K562 (cell line): ENCODE measurements at regions not wholly inside any gene's neighbourhood (a gene's known extent, or its start where the extent isn't known, plus 50 kb on each side); places are given as distances from the start of the nearest gene placed in this dataset.

Experiments used
- ATAC-seq: fragments of 200-7000 bp; cut with Tn5 transposase; 3 replicates; pipeline ENCODE4 v1.9.1; 2020; ENCODE audit warnings: moderate library complexity
- BruUV-seq: library from RNA; stranded (reverse); fragments of 400-500 nt; replicated peaks from 2 replicates; lab custom pipeline; 2021; lab: Mats Ljungman, UMichigan
- CTCF ChIA-PET: fragments of 300-600 bp; formaldehyde crosslinking; extraction: SDS; loops from one replicate; lab custom pipeline; 2021; ENCODE audit warnings: low intra/inter-chr PET ratio; lab: Yijun Ruan, JAX
- POLR2A ChIA-PET: fragments of 300-600, 350-650 bp; sonication (Branson Sonifier 250); formaldehyde crosslinking; extraction: SDS; loops from one replicate; lab custom pipeline; 2021; ENCODE audit warnings: antibody characterized with exemption, inconsistent platforms; lab: Yijun Ruan, JAX
- DNase-seq, 4 experiments: peaks; one replicate each; pipeline versions ENCODE4 v3.0.0 to v3.0.0-alpha.2; 2011 to 2018; ENCODE audit warnings: low spot score in 3 of 4, mixed read lengths in 3 of 4; ENCODE audit errors: extremely low read depth in 1 of 4
- FAIRE-seq: peaks from 2 replicates; lab custom pipeline; 2011; peaks lifted over from hg19 to GRCh38; lab: Jason Lieb, UNC
- H2AFZ ChIP-seq: 2 replicates; pipeline ENCODE4 v1.6.0; 2011; ENCODE audit warnings: low read depth, low read length, control low read depth, inconsistent platforms
- H3K27ac ChIP-seq: fragments of 200-600 bp; 3 replicates; pipeline ENCODE4 v1.8.0; 2011; ENCODE audit warnings: low read depth, mild to moderate bottlenecking, control low read depth, inconsistent platforms, low read length, moderate library complexity, mixed read lengths; ENCODE audit errors: extremely low read depth
- H3K27me3 ChIP-seq, 2 experiments: fragments of 300-600 bp in 1 of 2; 2 replicates in 1 of 2; 3 replicates in 1 of 2; pipeline versions ENCODE4 v1.6.0 to v1.8.0; 2011; ENCODE audit warnings: inconsistent platforms in 2 of 2, low read length in 2 of 2, mild to moderate bottlenecking in 1 of 2, mixed read lengths in 1 of 2, moderate library complexity in 1 of 2; ENCODE audit not compliant: control insufficient read depth in 2 of 2, insufficient read depth in 2 of 2
- H3K36me3 ChIP-seq: fragments of 300-600 bp; 3 replicates; pipeline ENCODE4 v1.8.0; 2011; ENCODE audit warnings: mild to moderate bottlenecking, low read length, inconsistent platforms; ENCODE audit not compliant: control insufficient read depth, insufficient read depth
- H3K4me1 ChIP-seq, 2 experiments: fragments of 200-600 bp in 1 of 2; replicated peaks in 1 of 2; 2 replicates in 1 of 2; 3 replicates in 1 of 2; pipeline versions ENCODE4 v1.5.1 to v1.8.0; 2011; ENCODE audit warnings: inconsistent platforms in 2 of 2, low read length in 2 of 2, mild to moderate bottlenecking in 1 of 2, mixed read lengths in 1 of 2, moderate library complexity in 1 of 2; ENCODE audit not compliant: control insufficient read depth in 2 of 2, insufficient read depth in 2 of 2
- H3K4me2 ChIP-seq: 2 replicates; pipeline ENCODE4 v1.6.1; 2011; ENCODE audit warnings: low read length, control low read depth, inconsistent platforms, mixed read lengths; ENCODE audit not compliant: insufficient read depth
- H3K4me3 ChIP-seq: fragments of 200-600 bp; sonication (generic), shearing (Covaris generic); 2 replicates; pipeline ENCODE4 v1.5.1; 2016; ENCODE audit warnings: control low read depth, inconsistent platforms
- H3K79me2 ChIP-seq: fragments of 200-600 bp; 3 replicates; pipeline ENCODE4 v1.8.0; 2011; ENCODE audit warnings: low read length, inconsistent platforms; ENCODE audit not compliant: control insufficient read depth, insufficient read depth
- H3K9ac ChIP-seq, 2 experiments: 2 replicates each; pipeline versions ENCODE4 v1.6.0 to v1.6.1; 2011; ENCODE audit warnings: low read depth in 2 of 2, low read length in 2 of 2, control low read depth in 1 of 2, inconsistent platforms in 1 of 2, mild to moderate bottlenecking in 1 of 2, mixed read lengths in 1 of 2; ENCODE audit not compliant: insufficient read depth in 1 of 2
- H3K9me1 ChIP-seq: one replicate; pipeline ENCODE4 v1.6.0; 2011; ENCODE audit warnings: inconsistent platforms, mild to moderate bottlenecking, low read length, moderate library complexity; ENCODE audit not compliant: control insufficient read depth, insufficient read depth
- H3K9me3 ChIP-seq: replicated peaks from 2 replicates; pipeline ENCODE4 v1.5.1; 2011; ENCODE audit warnings: low read depth, low read length, inconsistent platforms; ENCODE audit not compliant: control insufficient read depth, insufficient read depth
- H4K20me1 ChIP-seq: replicated peaks from 2 replicates; pipeline ENCODE4 v1.6.1; 2011; ENCODE audit warnings: low read length, inconsistent platforms, mixed read lengths; ENCODE audit not compliant: control insufficient read depth, insufficient read depth
- ASH1L ChIP-seq: fragments of 450-650 bp; IDR thresholded peaks from 2 replicates; pipeline ENCODE4 v1.6.1; 2018; ENCODE audit warnings: borderline replicate concordance, mild to moderate bottlenecking, low read depth; ENCODE audit not compliant: partially characterized antibody
- FOXM1 ChIP-seq, 2 experiments: fragments of 450-650 bp in 1 of 2; sonication (generic) in 1 of 2; formaldehyde crosslinking in 1 of 2; IDR thresholded peaks; 2 replicates each; pipeline versions ENCODE4 v1.6.1 to v1.9.0; 2017 to 2022; ENCODE audit warnings: low read depth in 2 of 2, mild to moderate bottlenecking in 2 of 2, missing genetic modification reagents in 1 of 2, moderate library complexity in 1 of 2
- KAT8 ChIP-seq: fragments of 450-650 bp; IDR thresholded peaks from 2 replicates; pipeline ENCODE4 v1.6.1; 2016; ENCODE audit warnings: low read depth, mild to moderate bottlenecking
- MAZ ChIP-seq, 2 experiments: fragments of 450-650 bp in 1 of 2; sonication (generic) in 1 of 2; formaldehyde crosslinking; IDR thresholded peaks in 1 of 2; conservative IDR thresholded peaks in 1 of 2; 2 replicates each; pipeline versions ENCODE4 v1.4.0 to v1.5.0; 2020; ENCODE audit warnings: mild to moderate bottlenecking in 1 of 2, missing genetic modification reagents in 1 of 2
- POLR3A ChIP-seq: IDR thresholded peaks from 2 replicates; pipeline ENCODE4 v1.6.1; 2011; ENCODE audit warnings: borderline replicate concordance, mild to moderate bottlenecking, moderate library complexity; ENCODE audit not compliant: insufficient read length, insufficient read depth; ENCODE audit errors: extremely low read depth
- RCOR1 ChIP-seq, 2 experiments: IDR thresholded peaks; 2 replicates each; pipeline ENCODE4 v1.6.1; 2012; ENCODE audit warnings: low read depth in 2 of 2, low read length in 2 of 2, borderline replicate concordance in 1 of 2, improper control_type of control experiment in 1 of 2
- TRIM24 ChIP-seq, 2 experiments: fragments of 450-650 bp; IDR thresholded peaks; 2 replicates each; pipeline ENCODE4 v1.6.1; 2016
- WGBS: fragments of 100-300 bp; shearing (Covaris generic); methylation state at CpG from one replicate; pipeline ENCODE4 v1.1.6; 2016; ENCODE audit warnings: low coverage, mixed read lengths; ENCODE audit not compliant: insufficient coverage; ENCODE audit errors: missing lambda C conversion rate; 5-methylcytosine and 5-hydroxymethylcytosine counted together
- in situ Hi-C: fragments of 300-500 bp; cut with MboI; formaldehyde crosslinking; loops from 4 replicates; pipeline ENCODE4 v1.15.0; 2018; ENCODE audit warnings: inconsistent platforms, mixed read lengths
- intact Hi-C: fragments of 100-400 bp; cut with micrococcal nuclease; formaldehyde crosslinking; loops from 2 replicates; pipeline ENCODE4 v1.14.2; 2022
- TF ChIP-seq, protein P1 (sequence below), 2 experiments: IDR thresholded peaks; 2 replicates each; pipeline ENCODE4 v1.6.1; 2011; ENCODE audit warnings: borderline replicate concordance in 1 of 2, control low read depth in 1 of 2, low read depth in 1 of 2, low read length in 1 of 2, mild to moderate bottlenecking in 1 of 2, mixed read lengths in 1 of 2, moderate library complexity in 1 of 2; ENCODE audit not compliant: insufficient read depth in 1 of 2, insufficient read length in 1 of 2, poor library complexity in 1 of 2, severe bottlenecking in 1 of 2; ENCODE audit errors: extremely low read depth in 1 of 2
- TF ChIP-seq, protein P2 (sequence below): fragments of 450-650 bp; IDR thresholded peaks from 2 replicates; pipeline ENCODE4 v1.6.1; 2016; ENCODE audit warnings: missing biosample characterization, missing genetic modification characterization
- TF ChIP-seq, protein P3 (sequence below): fragments of 250-450 bp; sonication (Bioruptor Pico); IDR thresholded peaks from 2 replicates; pipeline ENCODE4 v1.5.0; 2021
- TF ChIP-seq, protein P4 (sequence below), 2 experiments: fragments of 450-650 bp; IDR thresholded peaks; 2 replicates each; pipeline ENCODE4 v1.6.1; 2016
- TF ChIP-seq, protein P5 (sequence below): fragments of 450-650 bp; IDR thresholded peaks from 2 replicates; pipeline ENCODE4 v1.7.0; 2016; ENCODE audit warnings: borderline replicate concordance

DNA sequence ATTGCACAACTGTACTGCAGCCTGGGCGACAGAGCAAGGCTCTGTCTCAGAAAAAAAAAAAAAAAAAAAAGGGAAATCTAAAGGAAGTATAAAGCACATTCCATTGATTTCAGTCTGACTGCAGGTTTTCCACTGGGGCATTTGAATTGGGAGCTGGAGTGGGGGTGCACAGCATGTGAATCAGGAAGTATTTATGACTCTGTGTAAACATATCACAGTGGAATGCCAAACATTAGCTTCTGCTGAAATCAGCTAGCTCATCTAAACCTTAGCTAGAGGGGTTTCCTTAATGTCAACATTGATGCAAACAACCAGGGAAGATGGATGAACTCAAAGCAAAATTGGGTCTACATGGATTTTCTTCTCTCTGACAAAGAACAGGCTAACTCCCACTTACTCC lies 641.0 kb upstream of the EEF2KMT start:
- Histone ChIP-seq H4K20me1 (no peaks in the 10 kb centered on the region; the same call in 1 of the 2 replicates), H3K4me1 (no peaks in the 10 kb centered on the region; a peak in 1 of 5 replicates), H3K9me1 (no peaks in the 10 kb centered on the region), H3K4me2 (no peak overlapping the region), H3K9ac (no peak overlapping the region), H3K4me3 (no peak overlapping the region), H3K79me2 (no peaks in the 10 kb centered on the region), H3K36me3 (no peaks in the 10 kb centered on the region), H3K27me3 (peaks cover 0 to 5% of the 10 kb centered on the region in 2 experiments; a peak in 1 of 5 replicates), H3K27ac (no peak overlapping the region), H2AFZ (no peak overlapping the region), H3K9me3 (no peaks in the 10 kb centered on the region)
- no peak for DNase-seq
- in situ Hi-C loops, result no loop called here
- ChIA-PET POLR2A (interaction anchor here (0.6 kb wide), 1 partner anchor 9 kb away, joined by 3 read pairs; no protein-coding TSS in a partner anchor), CTCF (no interaction called here)
- no peak for ATAC-seq
- BruUV-seq, result no TSS peak
- no CpG with 5 or more reads among the region's 1 CpG for WGBS
- intact Hi-C loops, result no loop called here
- no peak for FAIRE-seq
- TF ChIP-seq KAT8, result no peak
- TF ChIP-seq POLR3A, result no peak
- no peak for TF ChIP-seq FOXM1 (IDR thresholded peaks at IDR 0.05; ENCODE audit: low read depth)
- TF ChIP-seq FOXM1 (CRISPR knock-in tag; IDR thresholded peaks at IDR 0.05; ENCODE audit: low read depth), result no peak
- TF ChIP-seq RCOR1 (IDR thresholded peaks at IDR 0.05; ENCODE audit: borderline replicate concordance in 1 of 2, low read depth in 2 of 2, low read length in 2 of 2), result no peak
- TF ChIP-seq, protein P1, sequence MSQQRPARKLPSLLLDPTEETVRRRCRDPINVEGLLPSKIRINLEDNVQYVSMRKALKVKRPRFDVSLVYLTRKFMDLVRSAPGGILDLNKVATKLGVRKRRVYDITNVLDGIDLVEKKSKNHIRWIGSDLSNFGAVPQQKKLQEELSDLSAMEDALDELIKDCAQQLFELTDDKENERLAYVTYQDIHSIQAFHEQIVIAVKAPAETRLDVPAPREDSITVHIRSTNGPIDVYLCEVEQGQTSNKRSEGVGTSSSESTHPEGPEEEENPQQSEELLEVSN (IDR thresholded peaks at IDR 0.05; ENCODE audit: borderline replicate concordance in 1 of 2, extremely low read depth in 1 of 2, insufficient read depth in 1 of 2, insufficient read length in 1 of 2, low read depth in 1 of 2, low read length in 1 of 2, poor library complexity in 1 of 2, severe bottlenecking in 1 of 2), result no peak
- TF ChIP-seq MAZ (CRISPR knock-in tag; conservative IDR thresholded peaks at IDR 0.05 in 1 of 2, IDR thresholded peaks at IDR 0.05 in 1 of 2), result no peak
- TF ChIP-seq TRIM24 (IDR thresholded peaks at IDR 0.05), result no peak
- TF ChIP-seq, protein P2, sequence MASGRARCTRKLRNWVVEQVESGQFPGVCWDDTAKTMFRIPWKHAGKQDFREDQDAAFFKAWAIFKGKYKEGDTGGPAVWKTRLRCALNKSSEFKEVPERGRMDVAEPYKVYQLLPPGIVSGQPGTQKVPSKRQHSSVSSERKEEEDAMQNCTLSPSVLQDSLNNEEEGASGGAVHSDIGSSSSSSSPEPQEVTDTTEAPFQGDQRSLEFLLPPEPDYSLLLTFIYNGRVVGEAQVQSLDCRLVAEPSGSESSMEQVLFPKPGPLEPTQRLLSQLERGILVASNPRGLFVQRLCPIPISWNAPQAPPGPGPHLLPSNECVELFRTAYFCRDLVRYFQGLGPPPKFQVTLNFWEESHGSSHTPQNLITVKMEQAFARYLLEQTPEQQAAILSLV (tag), result no peak
- TF ChIP-seq, protein P3, sequence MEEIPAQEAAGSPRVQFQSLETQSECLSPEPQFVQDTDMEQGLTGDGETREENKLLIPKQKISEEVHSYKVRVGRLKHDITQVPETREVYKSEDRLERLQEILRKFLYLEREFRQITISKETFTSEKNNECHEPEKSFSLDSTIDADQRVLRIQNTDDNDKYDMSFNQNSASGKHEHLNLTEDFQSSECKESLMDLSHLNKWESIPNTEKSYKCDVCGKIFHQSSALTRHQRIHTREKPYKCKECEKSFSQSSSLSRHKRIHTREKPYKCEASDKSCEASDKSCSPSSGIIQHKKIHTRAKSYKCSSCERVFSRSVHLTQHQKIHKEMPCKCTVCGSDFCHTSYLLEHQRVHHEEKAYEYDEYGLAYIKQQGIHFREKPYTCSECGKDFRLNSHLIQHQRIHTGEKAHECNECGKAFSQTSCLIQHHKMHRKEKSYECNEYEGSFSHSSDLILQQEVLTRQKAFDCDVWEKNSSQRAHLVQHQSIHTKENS, result no peak
- TF ChIP-seq, protein P4, sequence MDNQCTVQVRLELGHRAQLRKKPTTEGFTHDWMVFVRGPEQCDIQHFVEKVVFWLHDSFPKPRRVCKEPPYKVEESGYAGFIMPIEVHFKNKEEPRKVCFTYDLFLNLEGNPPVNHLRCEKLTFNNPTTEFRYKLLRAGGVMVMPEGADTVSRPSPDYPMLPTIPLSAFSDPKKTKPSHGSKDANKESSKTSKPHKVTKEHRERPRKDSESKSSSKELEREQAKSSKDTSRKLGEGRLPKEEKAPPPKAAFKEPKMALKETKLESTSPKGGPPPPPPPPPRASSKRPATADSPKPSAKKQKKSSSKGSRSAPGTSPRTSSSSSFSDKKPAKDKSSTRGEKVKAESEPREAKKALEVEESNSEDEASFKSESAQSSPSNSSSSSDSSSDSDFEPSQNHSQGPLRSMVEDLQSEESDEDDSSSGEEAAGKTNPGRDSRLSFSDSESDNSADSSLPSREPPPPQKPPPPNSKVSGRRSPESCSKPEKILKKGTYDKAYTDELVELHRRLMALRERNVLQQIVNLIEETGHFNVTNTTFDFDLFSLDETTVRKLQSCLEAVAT (IDR thresholded peaks at IDR 0.05), result no peak
- TF ChIP-seq ASH1L, result no peak
- TF ChIP-seq, protein P5, sequence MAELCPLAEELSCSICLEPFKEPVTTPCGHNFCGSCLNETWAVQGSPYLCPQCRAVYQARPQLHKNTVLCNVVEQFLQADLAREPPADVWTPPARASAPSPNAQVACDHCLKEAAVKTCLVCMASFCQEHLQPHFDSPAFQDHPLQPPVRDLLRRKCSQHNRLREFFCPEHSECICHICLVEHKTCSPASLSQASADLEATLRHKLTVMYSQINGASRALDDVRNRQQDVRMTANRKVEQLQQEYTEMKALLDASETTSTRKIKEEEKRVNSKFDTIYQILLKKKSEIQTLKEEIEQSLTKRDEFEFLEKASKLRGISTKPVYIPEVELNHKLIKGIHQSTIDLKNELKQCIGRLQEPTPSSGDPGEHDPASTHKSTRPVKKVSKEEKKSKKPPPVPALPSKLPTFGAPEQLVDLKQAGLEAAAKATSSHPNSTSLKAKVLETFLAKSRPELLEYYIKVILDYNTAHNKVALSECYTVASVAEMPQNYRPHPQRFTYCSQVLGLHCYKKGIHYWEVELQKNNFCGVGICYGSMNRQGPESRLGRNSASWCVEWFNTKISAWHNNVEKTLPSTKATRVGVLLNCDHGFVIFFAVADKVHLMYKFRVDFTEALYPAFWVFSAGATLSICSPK, result no peak
